HEK293 (cell line): ENCODE measurements at regions not wholly inside any gene's neighbourhood (a gene's known extent, or its start where the extent isn't known, plus 50 kb on each side); places are given as distances from the start of the nearest gene placed in this dataset.

Experiments used
- CTCF ChIA-PET: fragments of 350-600 bp; formaldehyde crosslinking; extraction: SDS; loops from one replicate; lab custom pipeline; 2021; ENCODE audit warnings: antibody characterized with exemption; lab: Yijun Ruan, JAX
- POLR2A ChIA-PET: fragments of 300-600 bp; formaldehyde crosslinking; extraction: SDS; loops from one replicate; lab custom pipeline; 2020; ENCODE audit warnings: antibody characterized with exemption, inconsistent platforms; lab: Yijun Ruan, JAX
- H3K27ac ChIP-seq: fragments of 200-500 bp; sonication (Bioruptor generic); 2 replicates; pipeline ENCODE4 v1.5.1; 2014; ENCODE audit warnings: low read depth, low read length, control low read depth, inconsistent platforms; ENCODE audit errors: extremely low read depth
- H3K36me3 ChIP-seq, 2 experiments: fragments of 200-500 bp in 1 of 2; sonication (Bioruptor generic) in 1 of 2; 1 replicate in 1 of 2; 2 replicates in 1 of 2; pipeline ENCODE4 v1.5.1; 2014 to 2017; ENCODE audit warnings: inconsistent platforms in 2 of 2, low read length in 2 of 2; ENCODE audit not compliant: control insufficient read depth in 2 of 2, insufficient read depth in 1 of 2
- H3K4me1 ChIP-seq: fragments of 200-500 bp; sonication (Bioruptor generic); 2 replicates; pipeline ENCODE4 v1.5.1; 2014; ENCODE audit warnings: mild to moderate bottlenecking, low read length, inconsistent platforms; ENCODE audit not compliant: control insufficient read depth, insufficient read depth
- H3K4me3 ChIP-seq: 2 replicates; pipeline ENCODE4 v1.5.1; 2011; ENCODE audit warnings: low read depth, mild to moderate bottlenecking, control low read depth, low read length, moderate library complexity
- H3K9me3 ChIP-seq: fragments of 200-500 bp; sonication (Bioruptor generic); 2 replicates; pipeline ENCODE4 v1.5.1; 2014; ENCODE audit warnings: low read depth, low read length, inconsistent platforms; ENCODE audit not compliant: control insufficient read depth, insufficient read depth
- GLIS1 ChIP-seq: fragments of 450-650 bp; formaldehyde crosslinking; IDR thresholded peaks from 2 replicates; pipeline ENCODE4 v1.5.1; 2016; ENCODE audit warnings: missing biosample characterization, missing genetic modification characterization
- HIC1 ChIP-seq: fragments of 450-650 bp; formaldehyde crosslinking; IDR thresholded peaks from 2 replicates; pipeline ENCODE4 v1.5.1; 2016; ENCODE audit warnings: missing biosample characterization, missing genetic modification characterization
- PRDM2 ChIP-seq: fragments of 450-650 bp; formaldehyde crosslinking; IDR thresholded peaks from 2 replicates; pipeline ENCODE4 v1.5.1; 2016; ENCODE audit warnings: missing biosample characterization, missing genetic modification characterization, borderline replicate concordance
- SETDB1 ChIP-seq: IDR thresholded peaks from one replicate; pipeline ENCODE4 v1.6.1; 2017; ENCODE audit warnings: mild to moderate bottlenecking, low read length, moderate library complexity, mixed read lengths; ENCODE audit not compliant: insufficient read length
- ZBTB17 ChIP-seq: fragments of 450-650 bp; formaldehyde crosslinking; IDR thresholded peaks from 2 replicates; pipeline ENCODE4 v1.5.1; 2016; ENCODE audit warnings: missing biosample characterization, missing genetic modification characterization
- ZBTB21 ChIP-seq: fragments of 450-650 bp; formaldehyde crosslinking; IDR thresholded peaks from 2 replicates; pipeline ENCODE4 v1.5.1; 2017; ENCODE audit warnings: missing biosample characterization, missing genetic modification characterization
- ZFP3 ChIP-seq: fragments of 450-650 bp; formaldehyde crosslinking; IDR thresholded peaks from 2 replicates; pipeline ENCODE4 v1.5.1; 2016; ENCODE audit warnings: low read depth, missing biosample characterization, missing genetic modification characterization
- ZNF23 ChIP-seq: fragments of 450-650 bp; formaldehyde crosslinking; IDR thresholded peaks from 2 replicates; pipeline ENCODE4 v1.5.1; 2016; ENCODE audit warnings: missing biosample characterization, missing genetic modification characterization, borderline replicate concordance
- ZNF362 ChIP-seq: fragments of 450-650 bp; formaldehyde crosslinking; IDR thresholded peaks from 2 replicates; pipeline ENCODE4 v1.5.1; 2016; ENCODE audit warnings: missing biosample characterization, missing genetic modification characterization
- ZNF518A ChIP-seq: fragments of 450-650 bp; formaldehyde crosslinking; conservative IDR thresholded peaks from 2 replicates; pipeline ENCODE4 v1.5.1; 2016; ENCODE audit warnings: low read depth, missing biosample characterization, missing genetic modification characterization
- ZNF785 ChIP-seq: fragments of 450-650 bp; formaldehyde crosslinking; IDR thresholded peaks from 2 replicates; pipeline ENCODE4 v1.5.1; 2016; ENCODE audit warnings: missing biosample characterization, missing genetic modification characterization
- ZSCAN23 ChIP-seq: fragments of 450-650 bp; formaldehyde crosslinking; IDR thresholded peaks from 2 replicates; pipeline ENCODE4 v1.5.1; 2016; ENCODE audit warnings: missing biosample characterization, missing genetic modification characterization
- TF ChIP-seq, protein P1 (sequence below): fragments of 450-650 bp; formaldehyde crosslinking; IDR thresholded peaks from 2 replicates; pipeline ENCODE4 v1.5.1; 2016; ENCODE audit warnings: missing biosample characterization, missing genetic modification characterization
- TF ChIP-seq, protein P2 (sequence below): fragments of 450-650 bp; formaldehyde crosslinking; IDR thresholded peaks from 2 replicates; pipeline ENCODE4 v1.5.1; 2016; ENCODE audit warnings: missing biosample characterization, missing genetic modification characterization

DNA sequence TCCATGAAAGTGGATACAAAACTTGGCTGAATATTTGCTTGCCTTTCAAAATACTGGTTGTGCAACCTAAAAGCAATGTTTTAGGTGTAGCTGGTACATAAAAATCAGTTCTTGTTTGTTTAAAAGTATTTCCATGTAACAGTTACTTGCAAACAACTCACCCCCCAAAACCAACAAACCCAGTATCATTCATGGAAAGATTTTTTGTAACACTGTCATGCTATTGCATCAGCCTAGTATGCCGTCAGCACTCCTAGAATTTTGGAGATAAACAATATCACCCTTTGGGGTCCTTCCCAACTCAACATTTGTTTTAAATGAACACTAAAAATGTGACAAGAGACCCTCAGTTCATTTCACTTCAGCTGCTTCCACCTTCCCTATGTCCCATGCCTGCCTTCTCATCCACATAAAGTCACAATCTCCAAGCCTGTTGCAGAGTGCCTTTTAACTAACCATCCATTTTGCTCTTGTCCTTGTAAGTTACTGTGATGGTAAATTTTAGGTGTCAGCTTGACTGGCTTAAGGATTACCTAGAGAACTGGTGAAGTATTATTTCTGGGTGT is 425.3 kb downstream of the DUSP10 start (continued):
- TF ChIP-seq ZNF518A (tag by site-specific recombination) (peak; percentile 71), SETDB1 (no peak), ZNF23 (tag by site-specific recombination) (no peak)
- TF ChIP-seq, protein P1, sequence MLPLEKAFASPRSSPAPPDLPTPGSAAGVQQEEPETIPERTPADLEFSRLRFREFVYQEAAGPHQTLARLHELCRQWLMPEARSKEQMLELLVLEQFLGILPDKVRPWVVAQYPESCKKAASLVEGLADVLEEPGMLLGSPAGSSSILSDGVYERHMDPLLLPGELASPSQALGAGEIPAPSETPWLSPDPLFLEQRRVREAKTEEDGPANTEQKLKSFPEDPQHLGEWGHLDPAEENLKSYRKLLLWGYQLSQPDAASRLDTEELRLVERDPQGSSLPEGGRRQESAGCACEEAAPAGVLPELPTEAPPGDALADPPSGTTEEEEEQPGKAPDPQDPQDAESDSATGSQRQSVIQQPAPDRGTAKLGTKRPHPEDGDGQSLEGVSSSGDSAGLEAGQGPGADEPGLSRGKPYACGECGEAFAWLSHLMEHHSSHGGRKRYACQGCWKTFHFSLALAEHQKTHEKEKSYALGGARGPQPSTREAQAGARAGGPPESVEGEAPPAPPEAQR (tag by site-specific recombination), result peak; percentile 23; the same call in 1 of the 2 replicates

- no peak overlapping the region for H3K27ac ChIP-seq
- no peaks in the 10 kb centered on the region for H3K9me3 ChIP-seq
- no peaks in the 10 kb centered on the region for H3K4me1 ChIP-seq
- H3K36me3 ChIP-seq, result no peaks in the 10 kb centered on the region
- H3K4me3 ChIP-seq, result no peak overlapping the region
- ChIA-PET CTCF (no interaction called here), POLR2A (no interaction called here)
- no peak for TF ChIP-seq HIC1
- TF ChIP-seq ZNF362 (tag by site-specific recombination), result no peak
- TF ChIP-seq ZFP3 (tag by site-specific recombination), result no peak
- no peak for TF ChIP-seq GLIS1 (tag by site-specific recombination)
- TF ChIP-seq, protein P2, sequence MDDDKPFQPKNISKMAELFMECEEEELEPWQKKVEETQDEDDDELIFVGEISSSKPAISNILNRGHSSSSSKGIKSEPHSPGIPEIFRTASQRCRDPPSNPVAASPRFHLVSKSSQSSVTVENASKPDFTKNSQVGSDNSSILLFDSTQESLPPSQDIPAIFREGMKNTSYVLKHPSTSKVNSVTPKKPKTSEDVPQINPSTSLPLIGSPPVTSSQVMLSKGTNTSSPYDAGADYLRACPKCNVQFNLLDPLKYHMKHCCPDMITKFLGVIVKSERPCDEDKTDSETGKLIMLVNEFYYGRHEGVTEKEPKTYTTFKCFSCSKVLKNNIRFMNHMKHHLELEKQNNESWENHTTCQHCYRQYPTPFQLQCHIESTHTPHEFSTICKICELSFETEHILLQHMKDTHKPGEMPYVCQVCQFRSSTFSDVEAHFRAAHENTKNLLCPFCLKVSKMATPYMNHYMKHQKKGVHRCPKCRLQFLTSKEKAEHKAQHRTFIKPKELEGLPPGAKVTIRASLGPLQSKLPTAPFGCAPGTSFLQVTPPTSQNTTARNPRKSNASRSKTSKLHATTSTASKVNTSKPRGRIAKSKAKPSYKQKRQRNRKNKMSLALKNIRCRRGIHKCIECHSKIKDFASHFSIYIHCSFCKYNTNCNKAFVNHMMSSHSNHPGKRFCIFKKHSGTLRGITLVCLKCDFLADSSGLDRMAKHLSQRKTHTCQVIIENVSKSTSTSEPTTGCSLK (tag by site-specific recombination), result no peak
- TF ChIP-seq ZSCAN23 (tag by site-specific recombination), result no peak
- TF ChIP-seq ZBTB17 (tag by site-specific recombination), result no peak
- no peak for TF ChIP-seq ZBTB21 (tag by site-specific recombination)
- TF ChIP-seq ZNF785 (tag by site-specific recombination), result no peak
- TF ChIP-seq PRDM2 (tag by site-specific recombination), result no peak
Measured at GRCh38 chr1:221317537-221317936, 424.4 kb downstream of the DUSP10 start.
